H1 (cell line): ENCODE measurements at regions not wholly inside any gene's neighbourhood (a gene's known extent, or its start where the extent isn't known, plus 50 kb on each side); places are given as distances from the start of the nearest gene placed in this dataset.

Experiments used
- CTCF ChIA-PET: fragments of 300-600 bp; sonication (Branson Sonifier 250); formaldehyde crosslinking; loops from one replicate; lab custom pipeline; 2021; ENCODE audit not compliant: partially characterized antibody; lab: Charles Lee
- POLR2A ChIA-PET: fragments of 300-600 bp; sonication (Branson Sonifier 250); formaldehyde crosslinking; loops from one replicate; lab custom pipeline; 2021; ENCODE audit warnings: inconsistent platforms; ENCODE audit not compliant: partially characterized antibody; lab: Charles Lee
- DNase-seq, 2 experiments: peaks; one replicate each; pipeline versions ENCODE4 v3.0.0 to v3.0.0-alpha.2; 2010 to 2022; ENCODE audit warnings: low spot score in 2 of 2, low read depth in 1 of 2, mixed read lengths in 1 of 2
- FAIRE-seq: peaks from 2 replicates; lab custom pipeline; 2011; peaks lifted over from hg19 to GRCh38; lab: Jason Lieb, UNC
- H2AFZ ChIP-seq: 2 replicates; pipeline ENCODE4 v1.8.1; 2012; ENCODE audit warnings: low read length, inconsistent platforms
- H2AK5ac ChIP-seq: 2 replicates; pipeline ENCODE4 v1.6.1; 2013; ENCODE audit warnings: low read depth, low read length
- H2BK120ac ChIP-seq: replicated peaks from 2 replicates; pipeline ENCODE3; 2013; ENCODE audit warnings: low read depth, low read length, inconsistent platforms
- H2BK12ac ChIP-seq: 2 replicates; pipeline ENCODE4 v1.6.1; 2013; ENCODE audit warnings: low read depth, low read length
- H2BK15ac ChIP-seq: 2 replicates; pipeline ENCODE4 v1.6.1; 2013; ENCODE audit warnings: low read length
- H2BK20ac ChIP-seq: 2 replicates; pipeline ENCODE4 v1.6.1; 2013; ENCODE audit warnings: low read length
- H2BK5ac ChIP-seq: 2 replicates; pipeline ENCODE4 v1.6.1; 2013; ENCODE audit warnings: low read depth, low read length
- H3K14ac ChIP-seq: 2 replicates; pipeline ENCODE4 v1.6.1; 2013; ENCODE audit warnings: inconsistent platforms; ENCODE audit not compliant: insufficient read length
- H3K18ac ChIP-seq: 2 replicates; pipeline ENCODE4 v1.6.1; 2013; ENCODE audit warnings: low read length; ENCODE audit errors: extremely low read depth
- H3K23ac ChIP-seq: 2 replicates; pipeline ENCODE4 v1.6.1; 2013; ENCODE audit warnings: inconsistent platforms; ENCODE audit not compliant: insufficient read length
- H3K23me2 ChIP-seq: 2 replicates; pipeline ENCODE4 v1.6.1; 2013; ENCODE audit warnings: low read depth, low read length
- H3K27ac ChIP-seq: 2 replicates; pipeline ENCODE4 v1.6.1; 2011; ENCODE audit warnings: low read depth, low read length, inconsistent platforms
- H3K27me3 ChIP-seq, 4 experiments: replicated peaks in 1 of 4; 1 replicate in 1 of 4; 2 replicates in 3 of 4; pipeline versions ENCODE4 v1.6.1 to v1.8.1; 2011 to 2013; ENCODE audit warnings: low read length in 3 of 4, mild to moderate bottlenecking in 3 of 4, inconsistent platforms in 2 of 4, mixed read lengths in 2 of 4, moderate library complexity in 1 of 4; ENCODE audit not compliant: control insufficient read depth in 3 of 4, insufficient read depth in 3 of 4; ENCODE audit errors: extremely low read depth in 1 of 4
- H3K36me3 ChIP-seq, 4 experiments: 2 replicates each; pipeline versions ENCODE4 v1.6.1 to v1.8.1; 2011 to 2013; ENCODE audit warnings: mild to moderate bottlenecking in 4 of 4, low read length in 3 of 4, moderate library complexity in 2 of 4, control low read depth in 1 of 4, inconsistent platforms in 1 of 4; ENCODE audit not compliant: insufficient read depth in 4 of 4, control insufficient read depth in 2 of 4
- H3K4ac ChIP-seq: replicated peaks from 2 replicates; pipeline ENCODE3; 2013; ENCODE audit warnings: low read length, low read depth, mixed read lengths, inconsistent platforms; ENCODE audit not compliant: insufficient read length
- H3K4me1 ChIP-seq, 4 experiments: replicated peaks in 1 of 4; 1 replicate in 1 of 4; 2 replicates in 3 of 4; pipeline versions ENCODE4 v1.6.1 to v1.8.1; 2011 to 2013; ENCODE audit warnings: low read length in 3 of 4, inconsistent platforms in 2 of 4, mixed read lengths in 1 of 4; ENCODE audit not compliant: insufficient read depth in 4 of 4, control insufficient read depth in 3 of 4
- H3K4me2 ChIP-seq, 2 experiments: 2 replicates each; pipeline versions ENCODE4 v1.6.1 to v1.8.1; 2011 to 2013; ENCODE audit warnings: low read depth in 2 of 2, low read length in 2 of 2, control low read depth in 1 of 2, inconsistent platforms in 1 of 2, mild to moderate bottlenecking in 1 of 2; ENCODE audit not compliant: insufficient read depth in 1 of 2
- H3K4me3 ChIP-seq, 4 experiments: fragments of 200-600, 300-600 bp in 1 of 4; sonication (generic), shearing (Covaris generic), sonication (Bioruptor Twin) in 1 of 4; 2 replicates each; pipeline versions ENCODE4 v1.5.1 to v1.8.1; 2011 to 2016; ENCODE audit warnings: low read length in 4 of 4, low read depth in 3 of 4, control low read depth in 2 of 4, inconsistent platforms in 2 of 4, mild to moderate bottlenecking in 2 of 4, mixed read lengths in 1 of 4, moderate library complexity in 1 of 4; ENCODE audit not compliant: insufficient read depth in 2 of 4; ENCODE audit errors: extremely low read depth in 1 of 4
- H3K56ac ChIP-seq: replicated peaks from 2 replicates; pipeline ENCODE3; 2013; ENCODE audit warnings: low read depth, mild to moderate bottlenecking, mixed read lengths, low read length, inconsistent platforms; ENCODE audit not compliant: insufficient read length
- H3K79me1 ChIP-seq: 2 replicates; pipeline ENCODE4 v1.6.1; 2013; ENCODE audit warnings: low read depth, low read length, control low read depth
- H3K79me2 ChIP-seq, 2 experiments: 2 replicates each; pipeline versions ENCODE4 v1.6.1 to v1.8.1; 2012 to 2013; ENCODE audit warnings: low read length in 2 of 2, mild to moderate bottlenecking in 2 of 2, inconsistent platforms in 1 of 2; ENCODE audit not compliant: insufficient read depth in 2 of 2, control insufficient read depth in 1 of 2
- H3K9ac ChIP-seq, 4 experiments: replicated peaks in 1 of 4; 1 replicate in 1 of 4; 2 replicates in 3 of 4; pipeline versions ENCODE4 v1.6.1 to v1.8.1; 2011 to 2013; ENCODE audit warnings: low read depth in 3 of 4, low read length in 3 of 4, control low read depth in 2 of 4, mild to moderate bottlenecking in 2 of 4, moderate library complexity in 2 of 4, inconsistent platforms in 1 of 4; ENCODE audit errors: extremely low read depth in 1 of 4
- H3K9me3 ChIP-seq, 2 experiments: 2 replicates each; pipeline versions ENCODE4 v1.6.1 to v1.8.1; 2012 to 2013; ENCODE audit warnings: mild to moderate bottlenecking in 2 of 2, moderate library complexity in 2 of 2, control low read depth in 1 of 2, inconsistent platforms in 1 of 2, low read depth in 1 of 2, low read length in 1 of 2, mixed read lengths in 1 of 2; ENCODE audit not compliant: insufficient read depth in 2 of 2
- H4K20me1 ChIP-seq, 2 experiments: replicated peaks in 1 of 2; 2 replicates each; pipeline versions ENCODE3 to v1.8.1; 2011 to 2013; ENCODE audit warnings: inconsistent platforms in 2 of 2, low read length in 2 of 2, mild to moderate bottlenecking in 1 of 2; ENCODE audit not compliant: insufficient read depth in 2 of 2, control insufficient read depth in 1 of 2
- H4K5ac ChIP-seq: 2 replicates; pipeline ENCODE4 v1.6.1; 2013; ENCODE audit warnings: low read length, low read depth, mixed read lengths, inconsistent platforms; ENCODE audit not compliant: insufficient read length
- H4K8ac ChIP-seq: 2 replicates; pipeline ENCODE4 v1.8.0; 2013; ENCODE audit warnings: mild to moderate bottlenecking, moderate library complexity, low read length, inconsistent platforms; ENCODE audit not compliant: insufficient read depth; ENCODE audit errors: extremely low read depth
- H4K91ac ChIP-seq: replicated peaks from 2 replicates; pipeline ENCODE3; 2013; ENCODE audit warnings: low read length, mixed read lengths, inconsistent platforms; ENCODE audit not compliant: insufficient read length
- RFX5 ChIP-seq: IDR thresholded peaks from 2 replicates; pipeline ENCODE4 v1.6.1; 2011; ENCODE audit warnings: low read depth, low read length, improper control_type of control experiment, borderline replicate concordance
- SIX5 ChIP-seq: IDR thresholded peaks from 2 replicates; pipeline ENCODE4 v1.6.1; 2011; ENCODE audit warnings: mild to moderate bottlenecking, low read depth, low read length
- SP2 ChIP-seq: IDR thresholded peaks from 2 replicates; pipeline ENCODE4 v1.6.1; 2012; ENCODE audit warnings: mild to moderate bottlenecking, low read length, inconsistent platforms
- SRF ChIP-seq: IDR thresholded peaks from 2 replicates; pipeline ENCODE4 v1.6.1; 2011; ENCODE audit warnings: mild to moderate bottlenecking, low read depth, low read length, moderate library complexity
- TBP ChIP-seq: IDR thresholded peaks from 2 replicates; pipeline ENCODE4 v1.6.1; 2011; ENCODE audit warnings: low read depth, low read length, improper control_type of control experiment
- WGBS, 2 experiments: shearing (Covaris generic) in 1 of 2; methylation state at CpG; one replicate each; pipeline versions ENCODE4 v1.1.6 to v1.1.7; 2013 to 2015; ENCODE audit warnings: low lambda C conversion rate in 2 of 2, mixed read lengths in 2 of 2, inconsistent platforms in 1 of 2, low coverage in 1 of 2, missing lambda C conversion rate in 1 of 2; ENCODE audit not compliant: insufficient replicate concordance in 2 of 2, insufficient coverage in 1 of 2, insufficient read length in 1 of 2; ENCODE audit errors: extremely low coverage in 1 of 2, missing lambda C conversion rate in 1 of 2; 5-methylcytosine and 5-hydroxymethylcytosine counted together
- TF ChIP-seq, protein P1 (sequence below): IDR thresholded peaks from 2 replicates; pipeline ENCODE4 v1.6.1; 2012; ENCODE audit warnings: low read length, inconsistent platforms

DNA sequence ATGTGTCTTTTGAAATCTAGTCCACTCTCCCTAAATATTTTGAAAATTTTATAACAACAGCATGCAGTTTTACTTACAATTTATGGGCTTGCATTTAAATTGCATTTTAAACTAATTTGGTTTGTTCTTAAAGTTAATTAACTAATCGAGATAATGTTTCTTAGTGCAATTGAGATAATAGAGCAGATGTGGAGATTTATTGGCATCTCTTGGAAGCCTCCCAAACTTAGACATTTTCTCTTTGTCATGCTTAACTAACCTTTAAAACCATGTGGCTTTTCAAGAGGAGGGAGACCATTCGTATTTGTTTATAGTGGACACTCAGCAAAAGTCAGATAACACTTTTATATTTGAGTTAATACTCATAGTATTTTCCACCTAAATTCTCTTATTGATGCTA is 887.0 kb upstream of the CELF2 start:
- Histone ChIP-seq H3K56ac (no peak overlapping the region), H3K4me3 (no peak overlapping the region), H4K8ac (no peak overlapping the region), H3K4ac (no peak overlapping the region), H3K79me1 (no peaks in the 10 kb centered on the region), H4K5ac (no peak overlapping the region), H2AFZ (no peak overlapping the region), H3K27ac (no peak overlapping the region), H3K4me1 (no peaks in the 10 kb centered on the region), H2BK20ac (no peak overlapping the region), H2BK15ac (no peak overlapping the region), H3K36me3 (no peaks in the 10 kb centered on the region), H2BK5ac (no peak overlapping the region), H3K18ac (no peak overlapping the region), H3K79me2 (no peaks in the 10 kb centered on the region), H3K14ac (no peak overlapping the region), H3K9ac (no peak overlapping the region), H3K23me2 (no peaks in the 10 kb centered on the region), H2AK5ac (no peak overlapping the region), H3K27me3 (no peaks in the 10 kb centered on the region), H4K91ac (no peak overlapping the region), H3K4me2 (no peak overlapping the region), H2BK12ac (no peak overlapping the region), H4K20me1 (no peaks in the 10 kb centered on the region), H2BK120ac (no peak overlapping the region), H3K23ac (no peak overlapping the region), H3K9me3 (no peaks in the 10 kb centered on the region)
- no peak for DNase-seq
- ChIA-PET CTCF (interaction anchor here (1.8 kb wide), 1 partner anchor 13 kb away, joined by 7 read pairs; no protein-coding TSS in a partner anchor), POLR2A (no interaction called here)
- WGBS, 2 experiments, result 86% methylated on average over 2 of the region's 2 CpGs; no CpG with 5 or more reads in 1 of the 2 experiments
- no peak for FAIRE-seq
- TF ChIP-seq TBP (no peak), SP2 (no peak), SRF (no peak), SIX5 (no peak), RFX5 (no peak)
- TF ChIP-seq, protein P1, sequence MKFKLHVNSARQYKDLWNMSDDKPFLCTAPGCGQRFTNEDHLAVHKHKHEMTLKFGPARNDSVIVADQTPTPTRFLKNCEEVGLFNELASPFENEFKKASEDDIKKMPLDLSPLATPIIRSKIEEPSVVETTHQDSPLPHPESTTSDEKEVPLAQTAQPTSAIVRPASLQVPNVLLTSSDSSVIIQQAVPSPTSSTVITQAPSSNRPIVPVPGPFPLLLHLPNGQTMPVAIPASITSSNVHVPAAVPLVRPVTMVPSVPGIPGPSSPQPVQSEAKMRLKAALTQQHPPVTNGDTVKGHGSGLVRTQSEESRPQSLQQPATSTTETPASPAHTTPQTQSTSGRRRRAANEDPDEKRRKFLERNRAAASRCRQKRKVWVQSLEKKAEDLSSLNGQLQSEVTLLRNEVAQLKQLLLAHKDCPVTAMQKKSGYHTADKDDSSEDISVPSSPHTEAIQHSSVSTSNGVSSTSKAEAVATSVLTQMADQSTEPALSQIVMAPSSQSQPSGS, result no peak
